ENCODE measurements at regions not wholly inside any gene's neighbourhood (a gene's known extent, or its start where the extent isn't known, plus 50 kb on each side); places are given as distances from the start of the nearest gene placed in this dataset.

DNA sequence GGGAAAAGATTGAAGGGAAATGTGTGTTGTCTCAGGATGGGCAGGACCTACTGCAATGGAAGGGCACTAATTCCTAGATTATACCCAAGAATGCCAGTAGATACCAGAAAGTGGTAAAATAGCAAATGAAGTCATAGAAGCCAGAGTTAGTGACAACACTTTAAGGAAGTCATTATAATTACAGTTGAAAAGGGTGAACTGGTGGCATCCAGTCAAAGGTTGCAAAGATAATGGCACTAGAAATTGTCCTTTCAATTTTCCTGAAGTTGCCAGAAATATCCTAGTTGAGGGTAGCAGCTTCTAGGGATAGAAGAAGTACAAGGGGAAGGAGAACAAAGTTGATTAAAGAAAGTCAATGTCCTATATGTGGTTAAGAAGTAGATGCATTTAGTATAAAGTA is 68.8 kb upstream of the GLS start:
- no peaks in the 10 kb centered on the region for H3K36me3 ChIP-seq (ENCODE audit: control insufficient read depth in 2 of 2, extremely low read depth in 1 of 2, insufficient read depth in 2 of 2, low read length in 2 of 2)
- no peaks in the 10 kb centered on the region for H3K79me2 ChIP-seq (ENCODE audit: control insufficient read depth, insufficient read depth, low read length)
- POLR2A ChIA-PET, result interaction anchor here (0.5 kb wide), 1 partner anchor 16 kb away, joined by 3 read pairs; no protein-coding TSS in a partner anchor
- H4K20me1 ChIP-seq (replicated peaks; ENCODE audit: control insufficient read depth, extremely low read depth, insufficient read depth, low read length), result no peaks in the 10 kb centered on the region
- dilution Hi-C loops (cut with MboI; ENCODE audit: extremely low pct_ligation_motif_present, low sequenced_read_pairs) (no loop called here), intact Hi-C loops (cut with micrococcal nuclease) (no loop called here)
- CTCF ChIA-PET, result interaction anchor here (0.8 kb wide), 1 partner anchor 168 kb away, joined by 3 read pairs; no protein-coding TSS in a partner anchor
- no peak overlapping the region for H3K27ac ChIP-seq (ENCODE audit: insufficient read depth, low read depth, low read length)
- no peak overlapping the region for H3K4me2 ChIP-seq (ENCODE audit: insufficient read depth, low read length)
- no peaks in the 10 kb centered on the region for H3K9me1 ChIP-seq (replicated peaks; ENCODE audit: control insufficient read depth, extremely low read depth, insufficient read depth, low read length)
- FAIRE-seq, result no peak
- TF ChIP-seq GATA2 (IDR thresholded peaks at IDR 0.05; ENCODE audit: insufficient read depth, insufficient read length, low read depth, low read length) (no peak), MYC (IDR thresholded peaks at IDR 0.05; ENCODE audit: low read depth, low read length) (no peak), MAX (IDR thresholded peaks at IDR 0.05; ENCODE audit: insufficient read depth, insufficient read length) (no peak), JUN (IDR thresholded peaks at IDR 0.05; ENCODE audit: borderline replicate concordance, insufficient read depth, insufficient read length, low read depth) (no peak), POLR2AphosphoS5 (IDR thresholded peaks at IDR 0.05; ENCODE audit: insufficient read depth, low read depth, low read length) (no peak)
- H3K27me3 ChIP-seq (ENCODE audit: control insufficient read depth in 2 of 2, insufficient read depth in 2 of 2, low read length in 2 of 2), result peaks cover 0 to 8% of the 10 kb centered on the region in 2 experiments
- DNase-seq (ENCODE audit: low read depth, low spot score), result no peak
- H2AFZ ChIP-seq (ENCODE audit: low read depth, low read length), result no peak overlapping the region
- BruUV-seq (replicated peaks), result no TSS peak
- H3K9me3 ChIP-seq (replicated peaks; ENCODE audit: control insufficient read depth, insufficient read depth, low read length), result no peaks in the 10 kb centered on the region
- H3K9ac ChIP-seq (replicated peaks; ENCODE audit: extremely low read depth, insufficient read depth, low read length), result no peak overlapping the region
- no peaks in the 10 kb centered on the region for H3K4me1 ChIP-seq (ENCODE audit: control insufficient read depth, extremely low read depth, insufficient read depth, low read length)
- H3K4me3 ChIP-seq (replicated peaks in 1 of 3; ENCODE audit: insufficient read depth in 1 of 3, low read depth in 1 of 3, low read length in 3 of 3), result no peak overlapping the region

DNA sequence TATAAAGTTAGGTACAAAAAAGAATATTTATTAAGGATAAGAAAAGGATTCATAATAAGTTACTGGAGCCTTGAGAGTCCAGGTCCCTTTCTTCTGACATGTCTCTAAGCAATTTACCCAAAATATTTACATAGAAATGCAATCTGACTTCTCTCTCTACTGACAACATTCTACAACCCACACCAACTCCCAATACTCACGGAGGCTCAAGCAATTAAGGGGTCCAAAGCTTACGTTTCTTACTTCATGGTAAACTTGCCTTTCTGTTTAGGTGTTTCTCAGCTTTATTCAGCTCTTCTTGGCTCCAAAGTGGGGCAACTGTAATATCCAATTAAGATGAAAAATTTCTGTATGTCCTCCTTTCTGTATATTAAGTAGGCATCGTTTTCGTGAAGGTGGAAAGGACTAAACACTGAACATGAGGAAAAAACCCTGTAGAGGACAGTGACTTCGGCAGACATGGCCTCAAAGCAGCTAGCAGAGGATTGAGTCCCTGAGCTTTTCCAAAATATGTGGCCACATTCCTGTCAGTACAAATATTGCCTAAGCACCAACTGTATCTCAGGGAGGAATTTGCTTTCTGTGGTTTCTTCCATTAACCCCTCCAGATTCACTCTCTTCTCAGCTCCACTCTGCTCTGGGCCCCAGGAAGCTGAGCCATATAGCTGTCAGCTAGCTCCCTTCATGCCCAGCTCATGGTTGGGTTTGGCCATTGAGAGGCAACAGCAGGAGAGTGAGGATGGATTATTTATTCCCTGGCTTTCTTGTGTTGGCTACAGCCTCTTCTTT is 67.9 kb upstream of the GLS start:
- Histone ChIP-seq H3K4me1 (ENCODE audit: control insufficient read depth, extremely low read depth, insufficient read depth, low read length) (no peaks in the 10 kb centered on the region), H3K79me2 (ENCODE audit: control insufficient read depth, insufficient read depth, low read length) (no peaks in the 10 kb centered on the region), H3K4me3 (replicated peaks in 1 of 3; ENCODE audit: insufficient read depth in 1 of 3, low read depth in 1 of 3, low read length in 3 of 3) (no peak overlapping the region), H3K9ac (replicated peaks; ENCODE audit: extremely low read depth, insufficient read depth, low read length) (no peak overlapping the region), H2AFZ (ENCODE audit: low read depth, low read length) (no peak overlapping the region), H3K27ac (ENCODE audit: insufficient read depth, low read depth, low read length) (no peak overlapping the region), H3K36me3 (ENCODE audit: control insufficient read depth in 2 of 2, extremely low read depth in 1 of 2, insufficient read depth in 2 of 2, low read length in 2 of 2) (no peaks in the 10 kb centered on the region), H3K9me3 (replicated peaks; ENCODE audit: control insufficient read depth, insufficient read depth, low read length) (no peaks in the 10 kb centered on the region), H4K20me1 (replicated peaks; ENCODE audit: control insufficient read depth, extremely low read depth, insufficient read depth, low read length) (no peaks in the 10 kb centered on the region), H3K4me2 (ENCODE audit: insufficient read depth, low read length) (no peak overlapping the region), H3K27me3 (ENCODE audit: control insufficient read depth in 2 of 2, insufficient read depth in 2 of 2, low read length in 2 of 2) (peaks cover 0 to 8% of the 10 kb centered on the region in 2 experiments), H3K9me1 (replicated peaks; ENCODE audit: control insufficient read depth, extremely low read depth, insufficient read depth, low read length) (no peaks in the 10 kb centered on the region)
- DNase-seq (ENCODE audit: low read depth, low spot score) (no peak), FAIRE-seq (no peak)
- intact Hi-C loops (cut with micrococcal nuclease) (no loop called here), dilution Hi-C loops (cut with MboI; ENCODE audit: extremely low pct_ligation_motif_present, low sequenced_read_pairs) (no loop called here)
- ChIA-PET CTCF (interaction anchor here (0.8 to 0.9 kb wide), 2 partner anchors 28 to 343 kb away, joined by 3 read pairs; no protein-coding TSS in a partner anchor), POLR2A (no interaction called here)
- no TSS peak for BruUV-seq (replicated peaks)
- no peak for TF ChIP-seq POLR2AphosphoS5 (IDR thresholded peaks at IDR 0.05; ENCODE audit: insufficient read depth, low read depth, low read length)
- no peak for TF ChIP-seq POLR2A (IDR thresholded peaks at IDR 0.05; ENCODE audit: low read depth, low read length)
- no peak for TF ChIP-seq MAX (IDR thresholded peaks at IDR 0.05; ENCODE audit: insufficient read depth, insufficient read length)
- no peak for TF ChIP-seq MYC (IDR thresholded peaks at IDR 0.05; ENCODE audit: low read depth, low read length)
- TF ChIP-seq EZH2 (IDR thresholded peaks at IDR 0.05; ENCODE audit: borderline replicate concordance, low read depth, low read length, severe bottlenecking), result no peak
- no peak for TF ChIP-seq CTCF (IDR thresholded peaks at IDR 0.05; ENCODE audit: extremely low read depth in 1 of 2, insufficient read depth in 1 of 2, low read depth in 1 of 2, low read length in 2 of 2)
- TF ChIP-seq JUN (IDR thresholded peaks at IDR 0.05; ENCODE audit: borderline replicate concordance, insufficient read depth, insufficient read length, low read depth), result no peak
